ENCODE measurements at regions not wholly inside any gene's neighbourhood (a gene's known extent, or its start where the extent isn't known, plus 50 kb on each side); places are given as distances from the start of the nearest gene placed in this dataset.

GRCh38 chr13:88976466-88976865 lies 1305.3 kb downstream of the SLITRK5 start:
- no peak for TF ChIP-seq CTCF (conservative IDR thresholded peaks at IDR 0.05; ENCODE audit: low read depth, low read length)
- no peak for TF ChIP-seq EZH2 (IDR thresholded peaks at IDR 0.05; ENCODE audit: borderline replicate concordance, low read depth, low read length, poor library complexity, severe bottlenecking)

Data from A673 (cell line).